Fibroblast of villous mesenchyme (primary cell): ENCODE measurements at regions not wholly inside any gene's neighbourhood (a gene's known extent, or its start where the extent isn't known, plus 50 kb on each side); places are given as distances from the start of the nearest gene placed in this dataset.

Source experiments
- DNase-seq: peaks from one replicate; pipeline ENCODE4 v3.0.0-alpha.2; 2010; ENCODE audit warnings: low read depth
- H3K4me3 ChIP-seq: 2 replicates; pipeline ENCODE4 v1.5.1; 2011; ENCODE audit warnings: low read depth, mild to moderate bottlenecking, low read length
- TF ChIP-seq, protein P1 (sequence below): IDR thresholded peaks from 2 replicates; pipeline ENCODE4 v1.5.1; 2012; ENCODE audit warnings: low read depth, mild to moderate bottlenecking, low read length; ENCODE audit not compliant: insufficient read depth

GRCh38 chr4:132707955-132708354, 441.1 kb upstream of the PCDH10 start:
- no peak overlapping the region for H3K4me3 ChIP-seq
- TF ChIP-seq, protein P1, sequence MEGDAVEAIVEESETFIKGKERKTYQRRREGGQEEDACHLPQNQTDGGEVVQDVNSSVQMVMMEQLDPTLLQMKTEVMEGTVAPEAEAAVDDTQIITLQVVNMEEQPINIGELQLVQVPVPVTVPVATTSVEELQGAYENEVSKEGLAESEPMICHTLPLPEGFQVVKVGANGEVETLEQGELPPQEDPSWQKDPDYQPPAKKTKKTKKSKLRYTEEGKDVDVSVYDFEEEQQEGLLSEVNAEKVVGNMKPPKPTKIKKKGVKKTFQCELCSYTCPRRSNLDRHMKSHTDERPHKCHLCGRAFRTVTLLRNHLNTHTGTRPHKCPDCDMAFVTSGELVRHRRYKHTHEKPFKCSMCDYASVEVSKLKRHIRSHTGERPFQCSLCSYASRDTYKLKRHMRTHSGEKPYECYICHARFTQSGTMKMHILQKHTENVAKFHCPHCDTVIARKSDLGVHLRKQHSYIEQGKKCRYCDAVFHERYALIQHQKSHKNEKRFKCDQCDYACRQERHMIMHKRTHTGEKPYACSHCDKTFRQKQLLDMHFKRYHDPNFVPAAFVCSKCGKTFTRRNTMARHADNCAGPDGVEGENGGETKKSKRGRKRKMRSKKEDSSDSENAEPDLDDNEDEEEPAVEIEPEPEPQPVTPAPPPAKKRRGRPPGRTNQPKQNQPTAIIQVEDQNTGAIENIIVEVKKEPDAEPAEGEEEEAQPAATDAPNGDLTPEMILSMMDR: no peak
- DNase-seq: no peak

GRCh38 chr4:132709056-132709455, 440.0 kb upstream of the PCDH10 start:
- DNase-seq: no peak
- no peak overlapping the region for H3K4me3 ChIP-seq
- TF ChIP-seq, protein P1: no peak

- DNase-seq: no peak
- TF ChIP-seq, protein P1: no peak
- H3K4me3 ChIP-seq: no peak overlapping the region
Measured at GRCh38 chr4:132710971-132711370, 438.1 kb upstream of the PCDH10 start.

GRCh38 chr4:132737344-132737743, 411.8 kb upstream of the PCDH10 start:
- TF ChIP-seq, protein P1: no peak
- H3K4me3 ChIP-seq: no peak overlapping the region
- no peak for DNase-seq

DNA sequence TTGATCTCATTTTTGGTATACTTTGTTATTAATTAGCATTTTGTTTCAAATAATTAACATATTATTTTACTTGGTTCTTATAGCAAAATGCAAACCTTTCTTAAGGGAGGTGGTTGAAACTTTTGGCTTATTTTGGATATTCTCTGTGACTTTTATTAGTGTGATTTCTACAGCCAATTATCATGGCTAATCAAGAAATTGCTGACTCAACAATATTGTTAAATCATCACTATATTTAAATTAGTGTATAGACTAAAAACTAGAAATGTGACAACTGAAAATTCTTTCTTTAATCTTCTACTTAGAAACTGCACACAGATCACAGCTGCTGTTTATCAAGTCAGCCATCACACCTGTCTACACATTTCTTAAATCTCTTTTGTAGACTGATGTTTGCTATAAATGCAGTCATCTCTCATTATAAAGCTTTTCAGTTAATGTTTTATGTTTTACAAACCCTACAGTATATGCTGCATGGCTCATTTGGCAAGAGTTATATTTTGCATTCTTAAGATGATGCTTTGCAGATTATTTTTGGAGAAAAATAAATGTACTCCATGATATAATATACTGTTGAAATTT, 389.8 kb upstream of the PCDH10 start:
- DNase-seq: no peak
- TF ChIP-seq, protein P1: no peak
- H3K4me3 ChIP-seq: no peak overlapping the region

- no peak for DNase-seq
- no peak overlapping the region for H3K4me3 ChIP-seq
- TF ChIP-seq, protein P1: no peak
Measured at GRCh38 chr4:132763465-132763864, 385.6 kb upstream of the PCDH10 start.

DNA sequence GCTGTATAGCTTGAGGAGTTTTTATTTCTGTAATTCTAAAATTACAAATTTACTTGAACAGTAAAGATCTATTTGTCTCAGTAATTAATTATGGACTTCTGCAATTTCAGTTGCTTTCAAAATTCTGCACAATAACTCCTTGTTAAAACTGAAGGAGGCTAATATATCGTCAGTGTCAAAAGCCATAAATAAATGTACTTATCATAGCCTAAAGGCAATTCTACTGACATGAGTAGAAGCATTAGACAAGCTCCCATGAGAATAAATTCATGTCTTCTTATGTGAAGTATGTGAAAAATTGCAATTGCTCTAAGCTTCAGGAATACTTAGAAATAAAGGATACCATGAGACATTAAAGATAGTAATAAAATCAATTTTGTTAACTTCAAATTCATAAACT, 381.2 kb upstream of the PCDH10 start:
- TF ChIP-seq, protein P1: no peak
- no peak overlapping the region for H3K4me3 ChIP-seq
- no peak for DNase-seq
